D341Med (cell line): ENCODE measurements at regions not wholly inside any gene's neighbourhood (a gene's known extent, or its start where the extent isn't known, plus 50 kb on each side); places are given as distances from the start of the nearest gene placed in this dataset.
"Not testable (repeated sequence)": the region's sequence is repeated elsewhere in the genome, so short reads cannot be mapped to it uniquely, and the experiment has no call there.

Experiments used
- DNase-seq: peaks from one replicate; pipeline ENCODE4 v3.0.0; 2012; ENCODE audit warnings: low spot score

- DNase-seq: no peak
Measured at GRCh38 chr1:90295534-90295933, 300.6 kb downstream of the ZNF326 start.

- DNase-seq: no peak
Measured at GRCh38 chr1:90291431-90292216, 296.7 kb downstream of the ZNF326 start.

GRCh38 chr1:90282811-90283210 is 287.9 kb downstream of the ZNF326 start:
- no peak for DNase-seq

GRCh38 chr1:90281886-90282285 is 287.0 kb downstream of the ZNF326 start:
- not testable (repeated sequence) for DNase-seq

- DNase-seq: no peak
Measured at GRCh38 chr1:90277270-90277669, 282.4 kb downstream of the ZNF326 start.

GRCh38 chr1:90274376-90274775 is 279.5 kb downstream of the ZNF326 start:
- no peak for DNase-seq

GRCh38 chr1:90273241-90273774 is 278.4 kb downstream of the ZNF326 start:
- DNase-seq: no peak

GRCh38 chr1:90262791-90263190 is 267.9 kb downstream of the ZNF326 start:
- no peak for DNase-seq

- no peak for DNase-seq
Measured at GRCh38 chr1:90262286-90262685, 267.4 kb downstream of the ZNF326 start.

- DNase-seq: no peak
Measured at GRCh38 chr1:90246069-90246468, 251.2 kb downstream of the ZNF326 start.

GRCh38 chr1:90236493-90236892 is 241.6 kb downstream of the ZNF326 start:
- no peak for DNase-seq

GRCh38 chr1:90223401-90223800 is 228.5 kb downstream of the ZNF326 start:
- no peak for DNase-seq

- no peak for DNase-seq
Measured at GRCh38 chr1:90220941-90221693, 226.2 kb downstream of the ZNF326 start.

- DNase-seq: no peak
Measured at GRCh38 chr1:90220496-90220895, 225.6 kb downstream of the ZNF326 start.

- DNase-seq: not testable (repeated sequence)
Measured at GRCh38 chr1:90219166-90219871, 224.4 kb downstream of the ZNF326 start.

- no peak for DNase-seq
Measured at GRCh38 chr1:90210633-90211491, 216.0 kb downstream of the ZNF326 start.

- no peak for DNase-seq
Measured at GRCh38 chr1:90208949-90209348, 214.0 kb downstream of the ZNF326 start.

GRCh38 chr1:90206260-90206659 is 211.3 kb downstream of the ZNF326 start:
- no peak for DNase-seq

- DNase-seq: no peak
Measured at GRCh38 chr1:90204780-90205179, 209.9 kb downstream of the ZNF326 start.

GRCh38 chr1:90204023-90204590 is 209.2 kb downstream of the ZNF326 start:
- no peak for DNase-seq
